GM18909 (cell line): ENCODE measurements at regions not wholly inside any gene's neighbourhood (a gene's known extent, or its start where the extent isn't known, plus 50 kb on each side); places are given as distances from the start of the nearest gene placed in this dataset.

Experiments
- ATAC-seq: cut with Tn5 transposase; IDR thresholded peaks from one replicate; pipeline ENCODE4 v1.9.1; 2021; ENCODE audit warnings: mild to moderate bottlenecking; ENCODE audit not compliant: unreplicated experiment, poor library complexity

- ATAC-seq, result no peak
Measured at GRCh38 chr6:78561015-78561414, 306.3 kb upstream of the IRAK1BP1 start.

GRCh38 chr6:78565997-78566396, 301.4 kb upstream of the IRAK1BP1 start:
- no peak for ATAC-seq

GRCh38 chr6:78570044-78570443, 297.3 kb upstream of the IRAK1BP1 start:
- ATAC-seq, result no peak

- ATAC-seq, result no peak
Measured at GRCh38 chr6:78577585-78577984, 289.8 kb upstream of the IRAK1BP1 start.

GRCh38 chr6:78578430-78578829, 288.9 kb upstream of the IRAK1BP1 start:
- ATAC-seq, result no peak

- ATAC-seq, result peak; percentile 62
Measured at GRCh38 chr6:78580923-78581322, 286.4 kb upstream of the IRAK1BP1 start.

- ATAC-seq, result no peak
Measured at GRCh38 chr6:78583079-78583478, 284.3 kb upstream of the IRAK1BP1 start.

GRCh38 chr6:78589436-78589835, 277.9 kb upstream of the IRAK1BP1 start:
- no peak for ATAC-seq

GRCh38 chr6:78593898-78594667, 273.3 kb upstream of the IRAK1BP1 start:
- no peak for ATAC-seq

GRCh38 chr6:78594668-78595066, 272.7 kb upstream of the IRAK1BP1 start:
- no peak for ATAC-seq

GRCh38 chr6:78597966-78598365, 269.4 kb upstream of the IRAK1BP1 start:
- ATAC-seq, result no peak

- no peak for ATAC-seq
Measured at GRCh38 chr6:78598966-78599365, 268.4 kb upstream of the IRAK1BP1 start.

- no peak for ATAC-seq
Measured at GRCh38 chr6:78599526-78599925, 267.8 kb upstream of the IRAK1BP1 start.

GRCh38 chr6:78605909-78606446, 261.4 kb upstream of the IRAK1BP1 start:
- ATAC-seq, result no peak

GRCh38 chr6:78607189-78607588, 260.2 kb upstream of the IRAK1BP1 start:
- ATAC-seq, result no peak

GRCh38 chr6:78611102-78611620, 256.2 kb upstream of the IRAK1BP1 start:
- ATAC-seq, result no peak

GRCh38 chr6:78611886-78612480, 255.4 kb upstream of the IRAK1BP1 start:
- ATAC-seq, result no peak

GRCh38 chr6:78614961-78615360, 252.4 kb upstream of the IRAK1BP1 start:
- ATAC-seq, result peak; percentile 73

GRCh38 chr6:78615430-78615904, 251.9 kb upstream of the IRAK1BP1 start:
- peak; percentile 86 for ATAC-seq

GRCh38 chr6:78618970-78619369, 248.4 kb upstream of the IRAK1BP1 start:
- ATAC-seq, result no peak

- no peak for ATAC-seq
Measured at GRCh38 chr6:78623554-78623953, 243.8 kb upstream of the IRAK1BP1 start.
